GM12878 (cell line): ENCODE measurements at regions not wholly inside any gene's neighbourhood (a gene's known extent, or its start where the extent isn't known, plus 50 kb on each side); places are given as distances from the start of the nearest gene placed in this dataset.

Experiments
- ATAC-seq: fragments of 200-7000 bp; cut with Tn5 transposase; 3 replicates; pipeline ENCODE4 v1.9.1; 2020; ENCODE audit warnings: mild to moderate bottlenecking, moderate library complexity
- BruUV-seq: library from RNA; stranded (reverse); fragments of 400-500 nt; replicated peaks from 2 replicates; lab custom pipeline; 2021; lab: Mats Ljungman, UMichigan
- CTCF ChIA-PET: fragments of 300-600 bp; sonication (Branson Sonifier 250); formaldehyde crosslinking; extraction: SDS; loops from one replicate; lab custom pipeline; 2021; ENCODE audit warnings: inconsistent platforms; lab: Yijun Ruan, JAX
- POLR2A ChIA-PET: fragments of 350-600 bp; formaldehyde crosslinking; extraction: SDS; loops from one replicate; lab custom pipeline; 2021; ENCODE audit warnings: inconsistent platforms; lab: Charles Lee
- RAD21 ChIA-PET: fragments of 300-600 bp; sonication (Branson Sonifier 250); formaldehyde crosslinking; loops from one replicate; lab custom pipeline; 2023; ENCODE audit warnings: antibody characterized with exemption; ENCODE audit not compliant: unreplicated experiment; lab: Charles Lee
- SMC1A ChIA-PET: fragments of 300-600 bp; sonication (Branson Sonifier 250); formaldehyde crosslinking; loops from one replicate; lab custom pipeline; 2023; ENCODE audit not compliant: unreplicated experiment, uncharacterized antibody; lab: Charles Lee
- DNase-seq: peaks from one replicate; pipeline ENCODE4 v3.0.0-alpha.2; 2011; ENCODE audit warnings: low read depth, low spot score
- FAIRE-seq: peaks from 3 replicates; lab custom pipeline; 2011; peaks lifted over from hg19 to GRCh38; lab: Jason Lieb, UNC
- H2AFZ ChIP-seq: 2 replicates; pipeline ENCODE4 v1.6.0; 2011; ENCODE audit warnings: low read depth, low read length, control low read depth; ENCODE audit not compliant: control insufficient read depth
- H3K27ac ChIP-seq: 2 replicates; pipeline ENCODE4 v1.5.1; 2011; ENCODE audit warnings: control low read depth; ENCODE audit not compliant: control insufficient read depth, insufficient read depth
- H3K27me3 ChIP-seq, 2 experiments: replicated peaks in 1 of 2; 2 replicates each; pipeline versions ENCODE4 v1.6.0 to v1.6.1; 2011; ENCODE audit warnings: low read length in 1 of 2; ENCODE audit not compliant: control insufficient read depth in 2 of 2, insufficient read depth in 2 of 2
- H3K36me3 ChIP-seq, 2 experiments: 2 replicates each; pipeline ENCODE4 v1.5.1; 2011; ENCODE audit warnings: low read length in 1 of 2; ENCODE audit not compliant: control insufficient read depth in 2 of 2, insufficient read depth in 2 of 2
- H3K4me1 ChIP-seq: 2 replicates; pipeline ENCODE4 v1.6.1; 2011; ENCODE audit warnings: mild to moderate bottlenecking, low read length, moderate library complexity, mixed read lengths; ENCODE audit not compliant: control insufficient read depth, insufficient read depth
- H3K4me2 ChIP-seq: 2 replicates; pipeline ENCODE4 v1.6.0; 2011; ENCODE audit warnings: control low read depth; ENCODE audit not compliant: control insufficient read depth, insufficient read depth
- H3K4me3 ChIP-seq: fragments of 200-600 bp; sonication (generic); 2 replicates; pipeline ENCODE4 v1.5.1; 2016
- H3K79me2 ChIP-seq: 2 replicates; pipeline ENCODE4 v1.6.0; 2011; ENCODE audit warnings: low read length; ENCODE audit not compliant: control insufficient read depth, insufficient read depth
- H3K9ac ChIP-seq: 2 replicates; pipeline ENCODE4 v1.8.0; 2011; ENCODE audit warnings: low read length, control low read depth, mixed read lengths; ENCODE audit not compliant: control insufficient read depth, insufficient read depth
- H3K9me3 ChIP-seq: replicated peaks from 3 replicates; pipeline ENCODE4 v1.5.1; 2011; ENCODE audit warnings: mild to moderate bottlenecking, low read length; ENCODE audit not compliant: control insufficient read depth, insufficient read depth
- H4K20me1 ChIP-seq: 2 replicates; pipeline ENCODE4 v1.6.0; 2011; ENCODE audit not compliant: control insufficient read depth, insufficient read depth
- BCL11A ChIP-seq: IDR thresholded peaks from 2 replicates; pipeline ENCODE4 v1.6.1; 2011; ENCODE audit warnings: low read depth, low read length
- CREM ChIP-seq: IDR thresholded peaks from 2 replicates; pipeline ENCODE4 v1.6.1; 2014; ENCODE audit warnings: antibody characterized with exemption, low read depth
- E2F4 ChIP-seq: IDR thresholded peaks from 2 replicates; pipeline ENCODE4 v1.6.1; 2012; ENCODE audit warnings: low read depth, low read length, improper control_type of control experiment
- EP300 ChIP-seq, 2 experiments: fragments of 150-350 bp in 1 of 2; IDR thresholded peaks; 2 replicates each; pipeline ENCODE4 v1.6.1; 2011 to 2012; ENCODE audit warnings: low read depth in 2 of 2, low read length in 2 of 2, borderline replicate concordance in 1 of 2, improper control_type of control experiment in 1 of 2, inconsistent platforms in 1 of 2; ENCODE audit not compliant: control insufficient read depth in 1 of 2
- HDAC6 ChIP-seq: fragments of 200-600 bp; sonication (generic); IDR thresholded peaks from one replicate; pipeline ENCODE4 v1.8.0; 2017; ENCODE audit warnings: antibody characterized with exemption; ENCODE audit not compliant: unreplicated experiment
- POLR2A ChIP-seq: IDR thresholded peaks from 2 replicates; pipeline ENCODE4 v1.6.1; 2011; ENCODE audit warnings: low read depth, mild to moderate bottlenecking, low read length
- RAD51 ChIP-seq: fragments of 450-650 bp; IDR thresholded peaks from 2 replicates; pipeline ENCODE4 v1.6.1; 2016; ENCODE audit warnings: moderate library complexity, mild to moderate bottlenecking, inconsistent platforms
- RCOR1 ChIP-seq: conservative IDR thresholded peaks from 2 replicates; pipeline ENCODE4 v1.6.1; 2012; ENCODE audit warnings: low read depth, low read length, improper control_type of control experiment
- REST ChIP-seq: IDR thresholded peaks from 2 replicates; pipeline ENCODE4 v1.6.1; 2012; ENCODE audit warnings: mild to moderate bottlenecking, low read depth, low read length
- SMAD5 ChIP-seq: IDR thresholded peaks from 2 replicates; pipeline ENCODE4 v1.6.1; 2016; ENCODE audit warnings: antibody characterized with exemption, low read depth
- SP1 ChIP-seq: IDR thresholded peaks from one replicate; pipeline ENCODE4 v1.6.1; 2011; ENCODE audit warnings: low read depth, low read length
- SPI1 ChIP-seq: IDR thresholded peaks from 2 replicates; pipeline ENCODE4 v1.6.1; 2011; ENCODE audit warnings: low read depth, mild to moderate bottlenecking, low read length, moderate library complexity, borderline replicate concordance; ENCODE audit not compliant: insufficient read depth
- SREBF1 ChIP-seq: IDR thresholded peaks from 2 replicates; pipeline ENCODE4 v1.6.1; 2012; ENCODE audit warnings: mild to moderate bottlenecking, low read length
- SUZ12 ChIP-seq: fragments of 200-600 bp; sonication (generic); IDR thresholded peaks from one replicate; pipeline ENCODE4 v1.6.1; 2018; ENCODE audit warnings: antibody characterized with exemption, mild to moderate bottlenecking; ENCODE audit not compliant: unreplicated experiment
- TBL1XR1 ChIP-seq: IDR thresholded peaks from 2 replicates; pipeline ENCODE4 v1.6.1; 2012; ENCODE audit warnings: low read depth, low read length, improper control_type of control experiment
- USF1 ChIP-seq: IDR thresholded peaks from 2 replicates; pipeline ENCODE4 v1.6.1; 2011; ENCODE audit warnings: borderline replicate concordance, low read depth, mild to moderate bottlenecking, moderate library complexity, mixed read lengths, low read length; ENCODE audit not compliant: insufficient read depth; ENCODE audit errors: extremely low read length
- USF2 ChIP-seq: IDR thresholded peaks from 2 replicates; pipeline ENCODE4 v1.6.1; 2011; ENCODE audit warnings: low read depth, low read length, improper control_type of control experiment, borderline replicate concordance
- WRNIP1 ChIP-seq: IDR thresholded peaks from 2 replicates; pipeline ENCODE4 v1.6.1; 2011; ENCODE audit warnings: low read depth, low read length, improper control_type of control experiment, borderline replicate concordance
- ZNF207 ChIP-seq: fragments of 450-650 bp; IDR thresholded peaks from 2 replicates; pipeline ENCODE4 v1.6.1; 2014; ENCODE audit warnings: antibody characterized with exemption, mild to moderate bottlenecking, borderline replicate concordance
- WGBS: methylation state at CpG from one replicate; pipeline ENCODE4 v1.1.6; 2016; ENCODE audit warnings: low lambda C conversion rate; ENCODE audit not compliant: insufficient replicate concordance, insufficient coverage; ENCODE audit errors: missing lambda C conversion rate; 5-methylcytosine and 5-hydroxymethylcytosine counted together
- in situ Hi-C: fragments of 300-500 bp; cut with MboI; formaldehyde crosslinking; loops from 9 replicates; pipeline ENCODE4 v1.14.3; 2018; ENCODE audit warnings: mixed read lengths
- intact Hi-C: fragments of 100-400 bp; cut with micrococcal nuclease; formaldehyde crosslinking; loops from one replicate; pipeline ENCODE4 v1.14.2; 2022; ENCODE audit not compliant: unreplicated experiment
- TF ChIP-seq, protein P1 (sequence below): IDR thresholded peaks from 2 replicates; pipeline ENCODE4 v1.6.1; 2012; ENCODE audit warnings: low read depth, low read length, improper control_type of control experiment

- no peak for ATAC-seq
Measured at GRCh38 chr17:73934696-73935095, 268.8 kb upstream of the RPL38 start.

More at GRCh38 chr17:73934696-73935095, 268.8 kb upstream of the RPL38 start:
- Histone ChIP-seq H3K27ac (no peak overlapping the region), H4K20me1 (no peaks in the 10 kb centered on the region), H3K9me3 (no peaks in the 10 kb centered on the region), H3K27me3 (no peaks in the 10 kb centered on the region), H3K4me2 (no peak overlapping the region), H3K9ac (no peak overlapping the region), H3K4me1 (no peaks in the 10 kb centered on the region), H3K4me3 (no peak overlapping the region), H2AFZ (no peak overlapping the region), H3K36me3 (no peaks in the 10 kb centered on the region), H3K79me2 (no peaks in the 10 kb centered on the region)
- SMC1A ChIA-PET: interaction anchor here (0.6 kb wide), 1 partner anchor 360 kb away, joined by 3 read pairs; no protein-coding TSS in a partner anchor
- BruUV-seq: no TSS peak
- intact Hi-C loops (no loop called here), in situ Hi-C loops (no loop called here)
- DNase-seq (no peak), FAIRE-seq (no peak)
- TF ChIP-seq ZNF207 (no peak), BCL11A (no peak), RAD51 (no peak), E2F4 (no peak), RCOR1 (no peak), WRNIP1 (no peak), HDAC6 (no peak), SUZ12 (no peak), USF1 (no peak), SP1 (no peak), USF2 (no peak), SPI1 (no peak), CREM (no peak), POLR2A (no peak), SMAD5 (no peak), TBL1XR1 (no peak), REST (no peak), EP300 (IDR thresholded peaks at IDR 0.05; ENCODE audit: borderline replicate concordance in 1 of 2, control insufficient read depth in 1 of 2, low read depth in 2 of 2, low read length in 2 of 2) (no peak), SREBF1 (no peak)
- TF ChIP-seq, protein P1, sequence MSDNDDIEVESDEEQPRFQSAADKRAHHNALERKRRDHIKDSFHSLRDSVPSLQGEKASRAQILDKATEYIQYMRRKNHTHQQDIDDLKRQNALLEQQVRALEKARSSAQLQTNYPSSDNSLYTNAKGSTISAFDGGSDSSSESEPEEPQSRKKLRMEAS: no peak
- whole genome bisulfite sequencing: 5% methylated on average over 2 of the region's 2 CpGs
- POLR2A ChIA-PET: no interaction called here
- RAD21 ChIA-PET: no interaction called here
- CTCF ChIA-PET: no interaction called here
